Lower leg skin (tissue), 3 donors: ENCODE measurements at regions not wholly inside any gene's neighbourhood (a gene's known extent, or its start where the extent isn't known, plus 50 kb on each side); places are given as distances from the start of the nearest gene placed in this dataset.

Experiments used
- CTCF ChIP-seq, 3 donors: fragments of 450-650 bp; IDR thresholded peaks; one replicate each; pipeline ENCODE4 v1.5.1; 2016; ENCODE audit warnings: antibody characterized with exemption in 3 of 3, mild to moderate bottlenecking in 3 of 3, moderate library complexity in 2 of 3
- POLR2A ChIP-seq, 2 donors: fragments of 450-650 bp; IDR thresholded peaks; one replicate each; pipeline ENCODE4 v1.6.1; 2016 to 2017; ENCODE audit warnings: antibody characterized with exemption in 2 of 2, mild to moderate bottlenecking in 1 of 2, moderate library complexity in 1 of 2

- TF ChIP-seq CTCF (IDR thresholded peaks at IDR 0.05) (no peak), POLR2A (IDR thresholded peaks at IDR 0.05) (no peak)
These were observed 350.4 kb downstream of the RPS24 start for GRCh38 chr10:78384049-78384431.
